Astrocyte (in vitro differentiated cells and primary cell): ENCODE measurements at regions not wholly inside any gene's neighbourhood (a gene's known extent, or its start where the extent isn't known, plus 50 kb on each side); places are given as distances from the start of the nearest gene placed in this dataset.

Experiments
- CTCF ChIP-seq: IDR thresholded peaks from 2 replicates; pipeline ENCODE4 v1.5.1; 2011; ENCODE audit warnings: low read depth, mild to moderate bottlenecking, inconsistent platforms, low read length, moderate library complexity; ENCODE audit not compliant: insufficient read depth
- EZH2 ChIP-seq: IDR thresholded peaks from 2 replicates; pipeline ENCODE4 v1.6.1; 2012; ENCODE audit warnings: mild to moderate bottlenecking, low read length, inconsistent platforms; ENCODE audit not compliant: insufficient read depth

- TF ChIP-seq CTCF = no peak
- TF ChIP-seq EZH2 = no peak
These were observed 87.1 kb upstream of the SALL4 start for GRCh38 chr20:51889466-51889865.
